Sigmoid colon (tissue), 6 donors: ENCODE measurements at regions not wholly inside any gene's neighbourhood (a gene's known extent, or its start where the extent isn't known, plus 50 kb on each side); places are given as distances from the start of the nearest gene placed in this dataset.

ENCODE experiments used
- DNase-seq: peaks from one replicate; pipeline ENCODE4 v3.0.0-alpha.2; 2019
- H3K27ac ChIP-seq, 4 donors: fragments of 200-600 bp; sonication (generic); one replicate each; pipeline ENCODE4 v1.5.1; 2016 to 2019; ENCODE audit warnings: mild to moderate bottlenecking in 1 of 4
- H3K27me3 ChIP-seq, 3 donors: fragments of 200-600 bp; sonication (generic); one replicate each; pipeline ENCODE4 v1.5.1; 2019; ENCODE audit warnings: mild to moderate bottlenecking in 1 of 3
- H3K36me3 ChIP-seq, 4 donors: fragments of 200-600 bp; sonication (generic); one replicate each; pipeline ENCODE4 v1.5.1; 2016 to 2019
- H3K4me1 ChIP-seq, 4 donors: fragments of 200-600 bp; sonication (generic); one replicate each; pipeline ENCODE4 v1.5.1; 2017 to 2019
- H3K4me3 ChIP-seq, 4 donors: fragments of 200-600 bp; sonication (generic); one replicate each; pipeline ENCODE4 v1.5.1; 2017 to 2019; ENCODE audit warnings: mild to moderate bottlenecking in 2 of 4, moderate library complexity in 1 of 4
- H3K9me3 ChIP-seq, 4 donors: fragments of 200-600 bp in 3 of 4; sonication (generic) in 3 of 4; one replicate each; pipeline versions ENCODE4 v1.5.1 to v1.6.1; 2013 to 2019
- EP300 ChIP-seq, 4 donors: sonication (generic); formaldehyde crosslinking; IDR thresholded peaks; one replicate each; pipeline ENCODE4 v1.6.1; 2017; ENCODE audit warnings: antibody characterized with exemption in 4 of 4
- POLR2A ChIP-seq, 2 donors: fragments of 450-650 bp; IDR thresholded peaks; one replicate each; pipeline ENCODE4 v1.6.1; 2016; ENCODE audit warnings: antibody characterized with exemption in 2 of 2, mild to moderate bottlenecking in 2 of 2, moderate library complexity in 2 of 2
- POLR2AphosphoS5 ChIP-seq, 4 donors: sonication (generic); formaldehyde crosslinking; IDR thresholded peaks; one replicate each; pipeline ENCODE4 v1.6.1; 2017; ENCODE audit warnings: antibody characterized with exemption in 4 of 4
- WGBS, 2 donors: extraction: QIAGEN DNeasy Blood & Tissue Kit; methylation state at CpG; one replicate each; pipeline ENCODE4 v1.1.7; 2013; 5-methylcytosine and 5-hydroxymethylcytosine counted together
- intact Hi-C: fragments of 100-400 bp; cut with DNase I; formaldehyde crosslinking; loops from one replicate; pipeline ENCODE4 v1.15.1; 2023
- TF ChIP-seq, protein P1 (sequence below), 4 experiments: fragments of 450-650 bp in 3 of 4; fragments of 200-600 bp in 1 of 4; IDR thresholded peaks; one replicate each; pipeline ENCODE4 v1.5.1; 2016 to 2019; ENCODE audit warnings: antibody characterized with exemption in 4 of 4, mild to moderate bottlenecking in 3 of 4, moderate library complexity in 2 of 4
- donor health status: healthy with polysubstance abuse.
- donor health status: healthy.

DNA sequence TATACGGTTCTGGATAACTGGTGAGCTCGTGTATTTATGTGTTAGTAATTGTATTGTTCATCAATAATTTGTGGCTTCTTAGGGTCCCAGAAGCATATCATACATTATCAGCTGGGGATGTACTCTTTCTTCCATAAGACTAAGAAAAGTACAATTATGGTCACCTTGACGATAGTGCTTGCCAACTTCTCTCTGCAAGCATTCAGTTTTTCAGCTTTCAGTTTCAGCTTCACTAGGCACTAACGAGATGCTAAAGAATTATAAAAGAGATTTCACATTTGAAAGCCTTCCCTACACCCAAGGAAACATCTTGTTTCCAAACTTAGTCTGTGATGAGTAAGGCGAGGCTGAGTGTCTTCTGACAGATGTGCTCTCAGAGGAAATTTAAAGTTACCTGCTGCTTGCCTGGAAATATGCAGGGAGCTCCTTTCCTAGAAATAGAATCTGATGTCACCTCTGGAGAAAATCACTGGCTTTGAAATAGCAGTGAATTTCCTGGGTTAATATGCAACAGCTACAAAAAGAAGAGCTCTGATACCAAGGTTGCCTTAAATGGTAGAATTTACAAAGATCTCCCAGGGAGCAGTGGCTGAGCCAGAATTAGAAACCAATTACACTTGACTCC lies 1419.9 kb upstream of the TMEM132C start:
- Histone ChIP-seq H3K4me1 (no peaks in the 10 kb centered on the region), H3K27ac (no peak overlapping the region), H3K27me3 (no peaks in the 10 kb centered on the region), H3K4me3 (no peak overlapping the region), H3K9me3 (no peaks in the 10 kb centered on the region), H3K36me3 (no peaks in the 10 kb centered on the region)
- DNase-seq, result no peak
- intact Hi-C loops, result no loop called here
- TF ChIP-seq POLR2A (IDR thresholded peaks at IDR 0.05) (no peak), POLR2AphosphoS5 (IDR thresholded peaks at IDR 0.05) (no peak), EP300 (IDR thresholded peaks at IDR 0.05) (no peak)
- TF ChIP-seq, protein P1, sequence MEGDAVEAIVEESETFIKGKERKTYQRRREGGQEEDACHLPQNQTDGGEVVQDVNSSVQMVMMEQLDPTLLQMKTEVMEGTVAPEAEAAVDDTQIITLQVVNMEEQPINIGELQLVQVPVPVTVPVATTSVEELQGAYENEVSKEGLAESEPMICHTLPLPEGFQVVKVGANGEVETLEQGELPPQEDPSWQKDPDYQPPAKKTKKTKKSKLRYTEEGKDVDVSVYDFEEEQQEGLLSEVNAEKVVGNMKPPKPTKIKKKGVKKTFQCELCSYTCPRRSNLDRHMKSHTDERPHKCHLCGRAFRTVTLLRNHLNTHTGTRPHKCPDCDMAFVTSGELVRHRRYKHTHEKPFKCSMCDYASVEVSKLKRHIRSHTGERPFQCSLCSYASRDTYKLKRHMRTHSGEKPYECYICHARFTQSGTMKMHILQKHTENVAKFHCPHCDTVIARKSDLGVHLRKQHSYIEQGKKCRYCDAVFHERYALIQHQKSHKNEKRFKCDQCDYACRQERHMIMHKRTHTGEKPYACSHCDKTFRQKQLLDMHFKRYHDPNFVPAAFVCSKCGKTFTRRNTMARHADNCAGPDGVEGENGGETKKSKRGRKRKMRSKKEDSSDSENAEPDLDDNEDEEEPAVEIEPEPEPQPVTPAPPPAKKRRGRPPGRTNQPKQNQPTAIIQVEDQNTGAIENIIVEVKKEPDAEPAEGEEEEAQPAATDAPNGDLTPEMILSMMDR (IDR thresholded peaks at IDR 0.05), result no peak
- WGBS, 2 donors, result 52 to 73% methylated on average over 5 of the region's 5 CpGs

DNA sequence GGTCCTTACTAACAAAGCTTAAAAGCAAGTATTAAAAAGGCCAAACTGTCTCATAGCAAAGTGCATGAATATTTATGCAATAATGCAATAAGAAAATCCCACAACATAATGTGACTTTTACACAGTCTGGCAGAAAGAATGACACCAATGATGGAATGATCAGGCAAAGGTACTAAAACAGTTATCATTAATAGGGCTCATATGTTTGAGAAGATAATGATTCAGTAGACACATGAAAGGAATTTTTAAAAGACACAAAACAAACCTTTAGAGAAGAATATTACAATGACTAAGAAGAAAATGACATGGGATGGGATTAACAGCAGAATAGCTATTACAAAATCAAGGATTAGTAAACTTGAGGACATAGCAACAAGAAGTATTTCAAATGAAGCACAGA lies 1411.2 kb upstream of the TMEM132C start:
- Histone ChIP-seq H3K9me3 (no peaks in the 10 kb centered on the region), H3K36me3 (no peaks in the 10 kb centered on the region), H3K4me3 (no peak overlapping the region), H3K27ac (no peak overlapping the region), H3K27me3 (no peaks in the 10 kb centered on the region), H3K4me1 (no peaks in the 10 kb centered on the region)
- no peak for TF ChIP-seq POLR2A (IDR thresholded peaks at IDR 0.05)
- no peak for TF ChIP-seq POLR2AphosphoS5 (IDR thresholded peaks at IDR 0.05)
- TF ChIP-seq, protein P1 (IDR thresholded peaks at IDR 0.05), result no peak
- TF ChIP-seq EP300 (IDR thresholded peaks at IDR 0.05), result no peak
- intact Hi-C loops, result no loop called here
- DNase-seq, result no peak

DNA sequence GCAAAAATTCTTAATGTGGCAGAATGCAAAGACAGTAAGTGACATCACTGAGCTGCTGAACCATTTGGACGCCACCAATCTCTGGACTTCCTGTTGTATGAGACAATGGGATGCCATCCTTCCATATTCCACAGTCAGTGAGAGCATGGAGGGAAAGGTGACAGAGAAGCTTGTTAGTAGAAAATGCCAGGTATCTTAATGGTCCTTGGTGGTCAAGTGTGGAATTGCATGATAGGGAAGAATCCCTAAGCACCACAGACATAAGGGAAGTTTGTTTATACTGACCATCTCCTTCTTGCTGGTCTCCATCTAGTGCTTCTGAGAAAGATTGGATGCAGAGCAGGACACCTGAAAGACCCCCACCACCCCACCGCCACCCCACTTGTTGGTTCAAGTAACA lies 1410.0 kb upstream of the TMEM132C start:
- H3K27me3 ChIP-seq, result no peaks in the 10 kb centered on the region
- no peaks in the 10 kb centered on the region for H3K4me1 ChIP-seq
- H3K9me3 ChIP-seq, result no peaks in the 10 kb centered on the region
- DNase-seq, result no peak
- H3K4me3 ChIP-seq, result no peak overlapping the region
- 88 to 92% methylated on average over 2 of the region's 2 CpGs for WGBS, 2 donors
- TF ChIP-seq EP300 (IDR thresholded peaks at IDR 0.05) (no peak), POLR2A (IDR thresholded peaks at IDR 0.05) (no peak), POLR2AphosphoS5 (IDR thresholded peaks at IDR 0.05) (no peak)
- TF ChIP-seq, protein P1 (IDR thresholded peaks at IDR 0.05), result no peak
- intact Hi-C loops, result no loop called here
- no peaks in the 10 kb centered on the region for H3K36me3 ChIP-seq
- H3K27ac ChIP-seq, result no peak overlapping the region

DNA sequence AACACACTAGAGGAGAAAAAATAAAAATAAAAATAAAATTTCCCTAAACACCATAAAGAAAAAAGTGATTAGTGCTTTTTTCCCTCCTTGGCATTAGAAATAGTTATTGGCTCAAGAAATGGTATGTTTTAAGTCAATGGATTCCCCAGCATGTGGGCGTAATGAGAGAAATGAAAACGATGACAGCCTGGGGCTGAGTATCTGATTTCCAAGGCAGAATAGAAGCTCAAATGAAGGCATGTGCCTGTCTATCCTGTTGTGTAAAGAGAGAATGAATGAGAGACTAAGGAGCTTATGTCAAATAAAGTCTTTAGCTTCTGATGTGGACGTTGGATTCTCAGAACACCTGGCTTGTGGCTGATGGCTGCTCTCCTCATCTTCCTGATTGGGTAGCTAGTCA lies 1408.4 kb upstream of the TMEM132C start:
- TF ChIP-seq EP300 (IDR thresholded peaks at IDR 0.05) (no peak), POLR2A (IDR thresholded peaks at IDR 0.05) (no peak), POLR2AphosphoS5 (IDR thresholded peaks at IDR 0.05) (no peak)
- TF ChIP-seq, protein P1 (IDR thresholded peaks at IDR 0.05), result no peak
- DNase-seq, result no peak
- no peak overlapping the region for H3K4me3 ChIP-seq
- no peak overlapping the region for H3K27ac ChIP-seq
- no peaks in the 10 kb centered on the region for H3K4me1 ChIP-seq
- no peaks in the 10 kb centered on the region for H3K27me3 ChIP-seq
- H3K9me3 ChIP-seq, result no peaks in the 10 kb centered on the region
- no peaks in the 10 kb centered on the region for H3K36me3 ChIP-seq
- 72 to 83% methylated on average over 3 of the region's 3 CpGs for WGBS, 2 donors
- intact Hi-C loops, result no loop called here

DNA sequence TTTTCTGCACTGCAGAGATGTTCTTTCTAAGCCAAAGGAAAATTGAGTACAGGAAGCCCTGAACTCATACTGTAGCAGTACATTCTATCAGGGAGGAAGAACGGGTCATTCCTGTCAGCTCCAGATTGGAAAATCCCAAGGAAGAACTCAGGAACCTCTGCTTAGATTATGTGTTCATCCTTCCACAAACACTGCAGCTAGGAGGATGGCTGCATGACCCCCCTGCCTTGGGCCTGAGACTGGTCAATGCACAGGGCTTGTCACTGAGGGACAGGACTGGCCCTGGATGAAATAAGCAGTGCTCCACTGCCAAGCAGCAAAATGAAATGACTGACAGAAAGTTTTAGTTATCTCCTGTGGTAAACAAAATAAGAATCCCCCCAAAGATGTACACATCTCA lies 1406.8 kb upstream of the TMEM132C start:
- Histone ChIP-seq H3K4me3 (no peak overlapping the region), H3K9me3 (no peaks in the 10 kb centered on the region), H3K4me1 (no peaks in the 10 kb centered on the region), H3K27ac (no peak overlapping the region), H3K27me3 (no peaks in the 10 kb centered on the region), H3K36me3 (no peaks in the 10 kb centered on the region)
- no peak for TF ChIP-seq POLR2A (IDR thresholded peaks at IDR 0.05)
- TF ChIP-seq, protein P1 (IDR thresholded peaks at IDR 0.05), result no peak
- TF ChIP-seq EP300 (IDR thresholded peaks at IDR 0.05), result no peak
- TF ChIP-seq POLR2AphosphoS5 (IDR thresholded peaks at IDR 0.05), result no peak
- WGBS, 2 donors, result 74 to 79% methylated on average over 1 of the region's 1 CpG
- intact Hi-C loops, result no loop called here
- no peak for DNase-seq
